H9 (cell line): ENCODE measurements at regions not wholly inside any gene's neighbourhood (a gene's known extent, or its start where the extent isn't known, plus 50 kb on each side); places are given as distances from the start of the nearest gene placed in this dataset.

Source experiments
- DNase-seq: peaks from one replicate; pipeline ENCODE4 v3.0.0-alpha.2; 2017
- H2AFZ ChIP-seq: one replicate; pipeline ENCODE4 v1.6.1; 2013; ENCODE audit warnings: mild to moderate bottlenecking, low read length, control low read depth, moderate library complexity
- H2AK5ac ChIP-seq: 2 replicates; pipeline ENCODE4 v1.6.1; 2013; ENCODE audit warnings: low read length, control low read depth, mixed read lengths; ENCODE audit not compliant: insufficient read length
- H2BK120ac ChIP-seq: one replicate; pipeline ENCODE4 v1.6.1; 2013; ENCODE audit warnings: low read depth, mild to moderate bottlenecking, low read length, control low read depth, inconsistent platforms; ENCODE audit not compliant: poor library complexity, severe bottlenecking
- H2BK12ac ChIP-seq: 2 replicates; pipeline ENCODE4 v1.6.1; 2013; ENCODE audit warnings: low read length, control low read depth, mixed read lengths, low read depth; ENCODE audit not compliant: insufficient read length
- H2BK15ac ChIP-seq: 2 replicates; pipeline ENCODE4 v1.6.1; 2013; ENCODE audit warnings: low read depth, low read length, control low read depth
- H2BK20ac ChIP-seq: one replicate; pipeline ENCODE4 v1.6.1; 2013; ENCODE audit warnings: low read depth, mild to moderate bottlenecking, low read length, control low read depth, inconsistent platforms; ENCODE audit not compliant: poor library complexity, severe bottlenecking
- H2BK5ac ChIP-seq: 2 replicates; pipeline ENCODE4 v1.6.1; 2013; ENCODE audit warnings: low read length, control low read depth, mixed read lengths; ENCODE audit not compliant: insufficient read length
- H3K14ac ChIP-seq: 2 replicates; pipeline ENCODE4 v1.6.1; 2013; ENCODE audit warnings: low read length, control low read depth; ENCODE audit not compliant: insufficient read depth
- H3K18ac ChIP-seq: 2 replicates; pipeline ENCODE4 v1.6.1; 2013; ENCODE audit warnings: low read depth, mild to moderate bottlenecking, mixed read lengths, low read length, control low read depth; ENCODE audit not compliant: insufficient read length
- H3K23ac ChIP-seq: 2 replicates; pipeline ENCODE4 v1.6.1; 2013; ENCODE audit warnings: low read length, control low read depth, mixed read lengths, low read depth; ENCODE audit not compliant: insufficient read length
- H3K23me2 ChIP-seq: 2 replicates; pipeline ENCODE4 v1.6.1; 2013; ENCODE audit warnings: low read depth, mild to moderate bottlenecking, mixed read lengths, low read length, control low read depth; ENCODE audit not compliant: insufficient read length, poor library complexity, severe bottlenecking
- H3K27ac ChIP-seq: 2 replicates; pipeline ENCODE4 v1.5.1; 2013; ENCODE audit warnings: low read length, control low read depth, mixed read lengths, low read depth; ENCODE audit not compliant: insufficient read length
- H3K27me3 ChIP-seq: 2 replicates; pipeline ENCODE4 v1.6.1; 2013; ENCODE audit warnings: low read length, control low read depth, inconsistent platforms; ENCODE audit not compliant: insufficient read depth
- H3K4ac ChIP-seq: 2 replicates; pipeline ENCODE4 v1.6.1; 2013; ENCODE audit warnings: low read depth, mild to moderate bottlenecking, control low read depth, inconsistent platforms, low read length, moderate library complexity
- H3K4me1 ChIP-seq: 2 replicates; pipeline ENCODE4 v1.6.1; 2013; ENCODE audit warnings: low read length, control low read depth, inconsistent platforms; ENCODE audit not compliant: insufficient read depth
- H3K4me2 ChIP-seq: 2 replicates; pipeline ENCODE4 v1.6.1; 2013; ENCODE audit warnings: low read length, control low read depth, mixed read lengths; ENCODE audit not compliant: insufficient read length, insufficient read depth
- H3K56ac ChIP-seq: 2 replicates; pipeline ENCODE4 v1.6.1; 2013; ENCODE audit warnings: low read depth, mild to moderate bottlenecking, mixed read lengths, low read length, control low read depth; ENCODE audit not compliant: insufficient read length
- H3K79me1 ChIP-seq: 2 replicates; pipeline ENCODE4 v1.6.1; 2013; ENCODE audit warnings: low read depth, mild to moderate bottlenecking, moderate library complexity, low read length, control low read depth, inconsistent platforms; ENCODE audit not compliant: insufficient read depth, poor library complexity, severe bottlenecking
- H3K79me2 ChIP-seq: 2 replicates; pipeline ENCODE4 v1.6.1; 2013; ENCODE audit warnings: low read length, control low read depth, inconsistent platforms; ENCODE audit not compliant: insufficient read depth
- H3K9ac ChIP-seq: 2 replicates; pipeline ENCODE4 v1.6.1; 2013; ENCODE audit warnings: low read length, control low read depth, mixed read lengths; ENCODE audit not compliant: insufficient read length; ENCODE audit errors: extremely low read depth
- H3K9me3 ChIP-seq: one replicate; pipeline ENCODE4 v1.6.1; 2013; ENCODE audit warnings: low read depth, low read length, inconsistent platforms; ENCODE audit not compliant: control insufficient read depth
- H3T11ph ChIP-seq: one replicate; pipeline ENCODE4 v1.6.1; 2013; ENCODE audit warnings: mild to moderate bottlenecking, low read length, control low read depth, inconsistent platforms
- H4K20me1 ChIP-seq: one replicate; pipeline ENCODE4 v1.6.1; 2013; ENCODE audit not compliant: control insufficient read depth, insufficient read length, insufficient read depth
- H4K5ac ChIP-seq: 2 replicates; pipeline ENCODE4 v1.6.1; 2013; ENCODE audit warnings: low read depth, mild to moderate bottlenecking, mixed read lengths, low read length, control low read depth; ENCODE audit not compliant: insufficient read length
- H4K8ac ChIP-seq: replicated peaks from 2 replicates; pipeline ENCODE4 v1.6.1; 2013; ENCODE audit warnings: low read length, control low read depth, mixed read lengths, low read depth; ENCODE audit not compliant: insufficient read length
- H4K91ac ChIP-seq: 2 replicates; pipeline ENCODE4 v1.6.1; 2013; ENCODE audit warnings: low read depth, mild to moderate bottlenecking, moderate library complexity, mixed read lengths, low read length, control low read depth; ENCODE audit not compliant: insufficient read length
- H3K27ac Mint-ChIP-seq, 3 experiments: 2 replicates in 2 of 3; 3 replicates in 1 of 3; pipeline ENCODE4 v1.8.0; 2020 to 2021; ENCODE audit warnings: mixed read lengths in 3 of 3, mild to moderate bottlenecking in 1 of 3, moderate library complexity in 1 of 3
- H3K27me3 Mint-ChIP-seq: 2 replicates; pipeline ENCODE4 v1.8.0; 2021; ENCODE audit warnings: low read depth, mild to moderate bottlenecking, moderate library complexity, mixed read lengths
- H3K36me3 Mint-ChIP-seq, 3 experiments: 2 replicates in 2 of 3; 3 replicates in 1 of 3; pipeline ENCODE4 v1.8.0; 2020 to 2021; ENCODE audit warnings: low read depth in 3 of 3, mixed read lengths in 3 of 3; ENCODE audit not compliant: insufficient read depth in 1 of 3
- H3K4me1 Mint-ChIP-seq, 2 experiments: 2 replicates each; pipeline ENCODE4 v1.8.0; 2020; ENCODE audit warnings: mixed read lengths in 2 of 2
- H3K4me3 Mint-ChIP-seq, 2 experiments: 2 replicates in 1 of 2; 3 replicates in 1 of 2; pipeline ENCODE4 v1.8.0; 2020 to 2021; ENCODE audit warnings: mild to moderate bottlenecking in 2 of 2, mixed read lengths in 2 of 2, moderate library complexity in 1 of 2
- H3K9me3 Mint-ChIP-seq, 2 experiments: 2 replicates in 1 of 2; 3 replicates in 1 of 2; pipeline ENCODE4 v1.8.0; 2020; ENCODE audit warnings: mild to moderate bottlenecking in 2 of 2, mixed read lengths in 2 of 2, moderate library complexity in 1 of 2
- CTCF ChIP-seq: fragments of 200-600 bp; sonication (generic); conservative IDR thresholded peaks from 3 replicates; pipeline ENCODE4 v1.8.0; 2021; ENCODE audit warnings: antibody characterized with exemption, mild to moderate bottlenecking
- WGBS: extraction: QIAGEN DNeasy Blood & Tissue Kit; methylation state at CpG from one replicate; pipeline ENCODE4 v1.1.7; 2013; ENCODE audit warnings: missing lambda C conversion rate, low lambda C conversion rate, mixed read lengths; ENCODE audit not compliant: insufficient read length; ENCODE audit errors: extremely low coverage; 5-methylcytosine and 5-hydroxymethylcytosine counted together

GRCh38 chr12:89206390-89206789 is 145.9 kb downstream of the DUSP6 start:
- H3K4me3 Mint-ChIP-seq = no peak overlapping the region
- Histone ChIP-seq H2BK15ac (no peak overlapping the region), H3K4me1 (no peaks in the 10 kb centered on the region), H2BK120ac (no peak overlapping the region), H3K9ac (no peak overlapping the region), H3K27me3 (no peaks in the 10 kb centered on the region), H3K79me1 (no peaks in the 10 kb centered on the region), H3K56ac (no peak overlapping the region), H2AFZ (no peak overlapping the region), H3T11ph (no peak overlapping the region), H3K18ac (no peak overlapping the region), H3K27ac (no peak overlapping the region), H4K5ac (no peak overlapping the region), H4K20me1 (no peaks in the 10 kb centered on the region), H2BK20ac (no peak overlapping the region), H2AK5ac (no peak overlapping the region), H2BK5ac (no peak overlapping the region), H3K4me2 (no peak overlapping the region), H3K9me3 (no peaks in the 10 kb centered on the region), H3K4ac (no peak overlapping the region), H3K79me2 (no peaks in the 10 kb centered on the region), H3K23ac (no peak overlapping the region), H2BK12ac (no peak overlapping the region), H3K14ac (no peak overlapping the region), H3K23me2 (no peaks in the 10 kb centered on the region), H4K91ac (no peak overlapping the region), H4K8ac (no peak overlapping the region)
- no peaks in the 10 kb centered on the region for H3K36me3 Mint-ChIP-seq
- DNase-seq = no peak
- WGBS = no CpG with 5 or more reads among the region's 1 CpG
- H3K27me3 Mint-ChIP-seq = no peaks in the 10 kb centered on the region
- H3K9me3 Mint-ChIP-seq = no peaks in the 10 kb centered on the region
- TF ChIP-seq CTCF = no peak
- H3K4me1 Mint-ChIP-seq = peaks cover 12 to 16% of the 10 kb centered on the region in 2 experiments
- no peak overlapping the region for H3K27ac Mint-ChIP-seq
